Vagina (tissue), 2 donors: ENCODE measurements at regions not wholly inside any gene's neighbourhood (a gene's known extent, or its start where the extent isn't known, plus 50 kb on each side); places are given as distances from the start of the nearest gene placed in this dataset.
"Not testable (repeated sequence)": the region's sequence is repeated elsewhere in the genome, so short reads cannot be mapped to it uniquely, and the experiment has no call there.

ENCODE experiments used
- DNase-seq, 2 donors: peaks; one replicate each; pipeline ENCODE4 v3.0.0-alpha.2; 2017; ENCODE audit errors: extremely low spot score in 2 of 2
- H3K27ac ChIP-seq: fragments of 200-600 bp; sonication (generic); one replicate; pipeline ENCODE4 v1.5.1; 2019
- H3K27me3 ChIP-seq: fragments of 200-600 bp; sonication (generic); one replicate; pipeline ENCODE4 v1.5.1; 2019
- H3K36me3 ChIP-seq, 2 donors: fragments of 200-600 bp; sonication (generic); one replicate each; pipeline ENCODE4 v1.5.1; 2017 to 2019
- H3K4me1 ChIP-seq: fragments of 200-600 bp; sonication (generic); one replicate; pipeline ENCODE4 v1.5.1; 2019
- H3K4me3 ChIP-seq, 2 donors: fragments of 200-600 bp; sonication (generic); 1 replicate in 1 of 2; 2 replicates in 1 of 2; pipeline ENCODE4 v1.5.1; 2016 to 2019
- H3K9me3 ChIP-seq: fragments of 200-600 bp; sonication (generic); one replicate; pipeline ENCODE4 v1.5.1; 2019
- POLR2A ChIP-seq, 2 donors: fragments of 450-650 bp; IDR thresholded peaks; one replicate each; pipeline ENCODE4 v1.6.1; 2017; ENCODE audit warnings: antibody characterized with exemption in 2 of 2, mild to moderate bottlenecking in 2 of 2, moderate library complexity in 2 of 2
- POLR2AphosphoS5 ChIP-seq, 2 donors: sonication (generic); formaldehyde crosslinking; IDR thresholded peaks; one replicate each; pipeline ENCODE4 v1.9.0; 2017; ENCODE audit warnings: antibody characterized with exemption in 2 of 2, mild to moderate bottlenecking in 2 of 2, low read depth in 1 of 2; ENCODE audit not compliant: insufficient read depth in 1 of 2
- intact Hi-C: fragments of 100-400 bp; cut with DNase I; formaldehyde crosslinking; loops from one replicate; pipeline ENCODE4 v1.15.1; 2023
- TF ChIP-seq, protein P1 (sequence below), 3 experiments: fragments of 450-650 bp in 2 of 3; fragments of 200-600 bp in 1 of 3; sonication (generic) in 1 of 3; IDR thresholded peaks; one replicate each; pipeline ENCODE4 v1.5.1; 2017 to 2019; ENCODE audit warnings: antibody characterized with exemption in 3 of 3, mild to moderate bottlenecking in 2 of 3, moderate library complexity in 2 of 3

- Histone ChIP-seq H3K27ac (no peak overlapping the region), H3K27me3 (no peaks in the 10 kb centered on the region), H3K4me1 (no peaks in the 10 kb centered on the region), H3K4me3 (no peak overlapping the region), H3K36me3 (no peaks in the 10 kb centered on the region), H3K9me3 (no peaks in the 10 kb centered on the region)
- DNase-seq = no peak
- intact Hi-C loops = no loop called here
- TF ChIP-seq POLR2A (IDR thresholded peaks at IDR 0.05) = no peak
These were observed 74.4 kb upstream of the NIPBL start for GRCh38 chr5:36802187-36802586.

GRCh38 chr5:36813249-36813648 lies 63.3 kb upstream of the NIPBL start:
- H3K4me3 ChIP-seq, H3K4me1 ChIP-seq, H3K36me3 ChIP-seq, intact Hi-C loops, H3K9me3 ChIP-seq, H3K27me3 ChIP-seq, H3K27ac ChIP-seq, DNase-seq: not testable (repeated sequence)

DNA sequence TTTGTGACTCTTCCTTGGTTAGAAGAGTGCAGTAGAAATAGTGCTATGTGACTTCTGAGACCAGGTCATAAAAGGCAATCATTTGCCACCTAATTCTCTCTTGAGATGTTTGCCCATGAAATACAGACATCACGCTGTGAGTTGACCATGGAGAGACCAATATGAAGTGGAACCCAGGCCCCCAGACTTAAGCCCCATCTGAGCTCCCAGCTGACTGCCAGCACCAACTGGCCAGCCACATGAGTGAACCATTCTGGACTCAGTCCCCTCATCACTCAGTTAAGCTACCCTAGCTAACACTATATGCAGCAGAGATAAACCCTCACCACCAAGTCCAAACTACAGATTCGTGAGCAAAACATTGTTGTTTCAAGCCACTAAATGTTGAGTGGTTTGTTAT lies 60.7 kb upstream of the NIPBL start:
- Histone ChIP-seq H3K27me3 (no peaks in the 10 kb centered on the region), H3K4me1 (no peaks in the 10 kb centered on the region), H3K9me3 (no peaks in the 10 kb centered on the region), H3K36me3 (no peaks in the 10 kb centered on the region), H3K4me3 (no peak overlapping the region), H3K27ac (no peak overlapping the region)
- TF ChIP-seq POLR2A (IDR thresholded peaks at IDR 0.05) (no peak), POLR2AphosphoS5 (IDR thresholded peaks at IDR 0.05; ENCODE audit: insufficient read depth in 1 of 2, low read depth in 1 of 2) (no peak)
- TF ChIP-seq, protein P1, sequence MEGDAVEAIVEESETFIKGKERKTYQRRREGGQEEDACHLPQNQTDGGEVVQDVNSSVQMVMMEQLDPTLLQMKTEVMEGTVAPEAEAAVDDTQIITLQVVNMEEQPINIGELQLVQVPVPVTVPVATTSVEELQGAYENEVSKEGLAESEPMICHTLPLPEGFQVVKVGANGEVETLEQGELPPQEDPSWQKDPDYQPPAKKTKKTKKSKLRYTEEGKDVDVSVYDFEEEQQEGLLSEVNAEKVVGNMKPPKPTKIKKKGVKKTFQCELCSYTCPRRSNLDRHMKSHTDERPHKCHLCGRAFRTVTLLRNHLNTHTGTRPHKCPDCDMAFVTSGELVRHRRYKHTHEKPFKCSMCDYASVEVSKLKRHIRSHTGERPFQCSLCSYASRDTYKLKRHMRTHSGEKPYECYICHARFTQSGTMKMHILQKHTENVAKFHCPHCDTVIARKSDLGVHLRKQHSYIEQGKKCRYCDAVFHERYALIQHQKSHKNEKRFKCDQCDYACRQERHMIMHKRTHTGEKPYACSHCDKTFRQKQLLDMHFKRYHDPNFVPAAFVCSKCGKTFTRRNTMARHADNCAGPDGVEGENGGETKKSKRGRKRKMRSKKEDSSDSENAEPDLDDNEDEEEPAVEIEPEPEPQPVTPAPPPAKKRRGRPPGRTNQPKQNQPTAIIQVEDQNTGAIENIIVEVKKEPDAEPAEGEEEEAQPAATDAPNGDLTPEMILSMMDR (IDR thresholded peaks at IDR 0.05) = no peak
- intact Hi-C loops = no loop called here
- DNase-seq = no peak

GRCh38 chr5:36820900-36821299 lies 55.7 kb upstream of the NIPBL start:
- intact Hi-C loops = no loop called here
- Histone ChIP-seq H3K4me3 (no peak overlapping the region), H3K27ac (no peak overlapping the region), H3K27me3 (no peaks in the 10 kb centered on the region), H3K4me1 (no peaks in the 10 kb centered on the region), H3K36me3 (no peaks in the 10 kb centered on the region), H3K9me3 (no peaks in the 10 kb centered on the region)
- no peak for DNase-seq
- no peak for TF ChIP-seq POLR2A (IDR thresholded peaks at IDR 0.05)
- no peak for TF ChIP-seq POLR2AphosphoS5 (IDR thresholded peaks at IDR 0.05; ENCODE audit: insufficient read depth in 1 of 2, low read depth in 1 of 2)
- TF ChIP-seq, protein P1 (IDR thresholded peaks at IDR 0.05) = no peak

DNA sequence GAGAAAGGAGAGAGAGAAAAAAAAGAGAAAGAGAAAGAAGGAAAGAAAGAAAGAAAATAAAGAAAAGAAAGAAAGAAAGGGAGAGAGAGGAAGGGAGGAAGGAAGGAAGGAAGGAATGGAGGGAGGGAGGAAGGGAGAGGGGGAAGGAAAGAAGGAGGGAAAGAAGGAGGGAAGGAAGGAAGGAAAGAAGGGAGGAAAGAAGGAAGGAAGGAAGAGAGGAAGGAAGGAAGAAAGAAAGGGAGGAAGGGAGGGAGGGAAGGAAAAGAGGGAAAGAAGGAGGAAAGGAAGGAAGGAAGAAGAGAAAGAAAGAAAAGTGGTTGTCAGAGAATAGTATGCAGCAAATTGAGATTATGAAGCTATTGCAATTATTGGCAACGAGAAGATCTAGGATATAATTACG lies 49.9 kb upstream of the NIPBL start:
- DNase-seq = no peak

More for the DNA sequence above, 49.9 kb upstream of the NIPBL start:
- H3K27me3 ChIP-seq = no peaks in the 10 kb centered on the region
- TF ChIP-seq POLR2AphosphoS5 (IDR thresholded peaks at IDR 0.05; ENCODE audit: insufficient read depth in 1 of 2, low read depth in 1 of 2) = no peak
- TF ChIP-seq, protein P1 (IDR thresholded peaks at IDR 0.05) = no peak
- TF ChIP-seq POLR2A (IDR thresholded peaks at IDR 0.05) = no peak
- intact Hi-C loops = no loop called here
- H3K36me3 ChIP-seq = no peaks in the 10 kb centered on the region
- H3K4me3 ChIP-seq = no peak overlapping the region
- H3K27ac ChIP-seq = no peak overlapping the region
- no peaks in the 10 kb centered on the region for H3K4me1 ChIP-seq
- H3K9me3 ChIP-seq = no peaks in the 10 kb centered on the region
